ENCODE measurements at regions not wholly inside any gene's neighbourhood (a gene's known extent, or its start where the extent isn't known, plus 50 kb on each side); places are given as distances from the start of the nearest gene placed in this dataset.
"Not testable (repeated sequence)": the region's sequence is repeated elsewhere in the genome, so short reads cannot be mapped to it uniquely, and the experiment has no call there.

DNA sequence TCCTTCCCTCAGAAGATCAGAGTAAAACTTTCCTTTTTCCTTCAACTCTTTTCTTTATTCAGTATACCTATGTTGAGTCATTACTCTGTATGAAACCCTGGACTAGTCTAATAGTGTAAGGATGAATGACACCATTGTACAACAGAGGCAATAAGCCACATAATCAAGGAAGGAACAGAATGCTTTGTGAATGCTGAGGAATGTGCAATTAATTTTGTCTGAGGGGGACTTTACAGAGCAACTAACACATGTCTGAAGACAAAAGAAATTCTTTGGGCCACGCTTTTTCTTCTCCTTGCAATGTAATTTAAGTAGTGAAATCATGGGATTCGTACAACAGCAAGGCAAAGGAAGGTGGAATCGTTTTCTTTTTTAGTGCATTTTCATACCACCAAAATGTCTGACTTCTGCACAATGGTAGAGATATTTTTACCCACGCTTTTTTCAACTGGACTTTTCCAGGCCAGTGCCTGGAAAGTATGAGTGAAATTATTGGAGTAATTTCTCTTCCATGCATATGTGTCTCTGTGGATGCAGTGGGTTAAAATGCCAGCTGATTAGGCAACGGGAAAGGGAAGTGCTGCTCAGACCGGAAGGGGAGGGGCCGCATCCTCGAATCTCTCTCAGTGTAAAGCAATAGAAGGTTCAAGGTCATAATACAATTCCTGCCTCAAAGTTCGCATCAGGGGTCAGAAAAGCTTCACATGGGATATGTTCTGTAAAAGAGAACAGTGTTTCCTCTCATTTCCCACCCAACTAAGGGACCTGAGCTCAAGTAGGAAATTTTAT, 89.9 kb upstream of the MTHFD1L start:
- no peak for DNase-seq

- DNase-seq = no peak
Observed at GRCh38 chr6:150777736-150778135, 87.8 kb upstream of the MTHFD1L start.

GRCh38 chr6:150783813-150784212, 81.7 kb upstream of the MTHFD1L start:
- no peak for DNase-seq

GRCh38 chr6:150787429-150787828, 78.1 kb upstream of the MTHFD1L start:
- DNase-seq = no peak

GRCh38 chr6:150788089-150788488, 77.4 kb upstream of the MTHFD1L start:
- no peak for DNase-seq

DNA sequence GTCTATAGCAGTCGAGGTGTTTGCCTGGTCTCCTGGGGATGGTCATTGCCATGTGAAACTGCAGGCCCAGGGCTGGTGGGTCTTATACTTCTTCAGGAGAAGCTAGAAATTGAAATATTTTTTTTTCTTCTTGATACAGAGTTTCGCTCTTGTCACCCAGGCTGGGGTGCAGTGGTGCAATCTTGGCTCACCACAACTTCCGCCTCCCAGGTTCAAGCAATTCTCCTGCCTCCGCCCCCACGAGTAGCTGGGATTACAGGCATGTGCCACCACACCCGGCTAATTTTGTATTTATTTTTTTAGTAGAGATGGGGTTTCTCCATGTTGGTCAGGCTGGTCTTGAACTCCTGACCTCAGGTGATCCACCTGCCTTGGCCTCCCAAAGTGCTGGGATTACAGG, 75.6 kb upstream of the MTHFD1L start:
- not testable (repeated sequence) for DNase-seq

DNA sequence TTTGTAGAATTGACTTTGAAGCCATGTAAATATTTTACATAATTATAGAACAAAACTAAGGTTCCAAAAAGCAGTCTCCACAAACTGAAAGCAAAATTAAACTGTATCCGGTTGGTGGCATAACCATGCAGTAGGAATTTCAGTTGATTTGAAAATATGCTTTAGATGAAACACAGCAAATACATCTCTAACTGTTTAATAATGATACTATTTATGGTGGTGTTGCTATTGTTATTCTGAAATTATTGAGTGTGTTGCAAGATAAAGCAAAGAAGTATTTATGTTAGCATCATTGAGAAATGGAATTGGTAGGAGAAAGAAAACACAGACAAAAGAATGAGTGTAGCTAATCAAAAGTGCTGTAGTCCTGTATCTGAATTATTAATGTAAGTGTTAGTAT, 73.8 kb upstream of the MTHFD1L start:
- no peak for DNase-seq

DNA sequence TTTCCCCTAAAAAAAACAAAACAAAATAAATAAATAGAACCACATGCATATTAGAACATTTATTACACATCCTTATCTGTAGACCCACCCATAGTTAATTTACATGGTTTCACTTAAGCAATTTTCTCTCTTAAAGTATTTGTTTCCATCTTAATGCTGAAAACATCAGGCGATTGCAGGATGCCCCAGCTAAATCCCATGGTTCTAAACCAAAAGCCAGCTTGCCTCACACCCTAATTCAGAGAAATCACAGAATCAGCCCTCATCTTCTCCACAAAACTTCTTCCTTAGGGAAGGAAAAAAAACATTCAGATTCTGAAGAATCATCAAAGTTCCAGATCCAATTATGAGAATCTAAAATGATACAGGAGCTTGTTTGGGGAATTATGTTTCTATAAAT, 67.6 kb upstream of the MTHFD1L start:
- DNase-seq = no peak

- no peak for DNase-seq
Observed at GRCh38 chr6:150799276-150799805, 66.2 kb upstream of the MTHFD1L start.

- no peak for DNase-seq
Observed at GRCh38 chr6:150800674-150801314, 64.7 kb upstream of the MTHFD1L start.

GRCh38 chr6:150806790-150807189, 58.7 kb upstream of the MTHFD1L start:
- DNase-seq = no peak

DNA sequence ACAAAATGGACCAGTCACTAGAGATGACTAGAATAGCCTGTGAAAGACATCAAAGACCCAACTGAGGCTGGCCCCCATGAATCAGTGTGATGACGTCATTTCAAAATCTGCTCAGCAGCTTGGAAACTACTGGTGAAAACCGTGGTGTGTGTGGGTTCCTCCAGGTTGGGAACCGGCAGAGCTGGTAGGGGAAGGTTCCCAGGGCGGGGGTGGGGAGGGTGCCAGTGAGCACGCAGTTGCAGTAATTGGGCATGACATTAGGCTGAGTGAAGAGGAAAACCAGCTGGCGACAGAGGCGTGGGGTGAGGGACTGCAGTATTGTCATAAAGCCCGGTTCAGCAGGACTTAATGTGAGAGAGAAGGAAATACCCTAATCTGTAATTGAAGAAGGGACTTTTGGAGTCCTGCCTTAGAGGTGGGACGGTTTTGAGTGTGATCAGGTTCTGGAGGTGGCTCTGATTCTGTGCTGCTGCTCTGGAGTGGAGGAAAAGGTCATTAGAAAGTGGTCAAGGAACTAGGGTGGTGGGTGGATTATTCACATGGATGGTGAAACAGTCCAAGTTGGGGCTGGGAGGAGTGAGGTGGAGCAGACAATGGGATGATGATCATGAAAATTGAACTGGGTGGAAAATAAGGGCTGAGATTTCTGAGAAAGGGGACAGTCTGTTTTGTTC, 52.0 kb upstream of the MTHFD1L start:
- DNase-seq = no peak

GRCh38 chr6:150813993-150814359, 51.5 kb upstream of the MTHFD1L start:
- no peak for DNase-seq
